Panc1 (cell line): ENCODE measurements at regions not wholly inside any gene's neighbourhood (a gene's known extent, or its start where the extent isn't known, plus 50 kb on each side); places are given as distances from the start of the nearest gene placed in this dataset.

Experiments used
- ATAC-seq: fragments of 200-7000 bp; cut with Tn5 transposase; 2 replicates; pipeline ENCODE4 v1.9.1; 2020; ENCODE audit warnings: mild to moderate bottlenecking, moderate library complexity
- BruUV-seq: library from RNA; stranded (reverse); fragments of 400-500 nt; replicated peaks from 2 replicates; lab custom pipeline; 2021; lab: Mats Ljungman, UMichigan
- CTCF ChIA-PET: fragments of 300-600 bp; sonication (Branson Sonifier 250); formaldehyde crosslinking; loops from one replicate; lab custom pipeline; 2022; ENCODE audit warnings: antibody characterized with exemption; lab: Charles Lee
- POLR2A ChIA-PET: fragments of 300-600 bp; sonication (Branson Sonifier 250); formaldehyde crosslinking; loops from one replicate; lab custom pipeline; 2022; ENCODE audit warnings: antibody characterized with exemption; lab: Charles Lee
- DNase-seq: peaks from one replicate; pipeline ENCODE4 v3.0.0-alpha.2; 2010; ENCODE audit warnings: low read depth, low spot score
- H3K27ac ChIP-seq: 2 replicates; pipeline ENCODE4 v1.5.1; 2011; ENCODE audit warnings: mild to moderate bottlenecking, low read length, inconsistent platforms
- H3K27me3 ChIP-seq: fragments of 200-500 bp; sonication (Bioruptor generic); 2 replicates; pipeline ENCODE4 v1.6.0; 2014; ENCODE audit warnings: low read length, inconsistent platforms; ENCODE audit not compliant: control insufficient read depth, insufficient read depth
- H3K36me3 ChIP-seq: fragments of 200-500 bp; sonication (Bioruptor generic); 2 replicates; pipeline ENCODE4 v1.5.1; 2014; ENCODE audit warnings: inconsistent platforms, mild to moderate bottlenecking, low read length, moderate library complexity; ENCODE audit not compliant: control insufficient read depth, insufficient read depth
- H3K4me1 ChIP-seq: 2 replicates; pipeline ENCODE4 v1.5.1; 2011; ENCODE audit warnings: inconsistent platforms, mild to moderate bottlenecking, low read length, moderate library complexity; ENCODE audit not compliant: control insufficient read depth, insufficient read depth
- H3K4me3 ChIP-seq, 2 experiments: 2 replicates each; pipeline ENCODE4 v1.5.1; 2011 to 2012; ENCODE audit warnings: low read depth in 2 of 2, low read length in 2 of 2, mild to moderate bottlenecking in 2 of 2, inconsistent platforms in 1 of 2, moderate library complexity in 1 of 2
- H3K9me3 ChIP-seq: fragments of 200-500 bp; sonication (Bioruptor generic); 2 replicates; pipeline ENCODE4 v1.5.1; 2014; ENCODE audit warnings: low read depth, mild to moderate bottlenecking, inconsistent platforms, low read length, moderate library complexity; ENCODE audit not compliant: control insufficient read depth, insufficient read depth
- POLR2AphosphoS5 ChIP-seq: IDR thresholded peaks from 2 replicates; pipeline ENCODE4 v1.6.1; 2012; ENCODE audit warnings: mild to moderate bottlenecking, low read depth, low read length, moderate library complexity
- SIN3A ChIP-seq: IDR thresholded peaks from 2 replicates; pipeline ENCODE4 v1.6.1; 2012; ENCODE audit warnings: low read depth, mild to moderate bottlenecking, low read length, moderate library complexity, borderline replicate concordance; ENCODE audit not compliant: insufficient read depth
- TCF7L2 ChIP-seq: IDR thresholded peaks from 2 replicates; pipeline ENCODE4 v1.6.1; 2011; ENCODE audit warnings: mild to moderate bottlenecking, low read depth, low read length, inconsistent platforms
- in situ Hi-C: cut with HindIII; loops from 2 replicates; pipeline ENCODE4 v1.10.0; 2016; ENCODE audit warnings: low sequenced_read_pairs, low pct_unique_long_range_greater_than_20kb
- intact Hi-C: fragments of 100-400 bp; cut with micrococcal nuclease; formaldehyde crosslinking; loops from one replicate; pipeline ENCODE4 v1.10.0; 2022; ENCODE audit not compliant: unreplicated experiment
- TF ChIP-seq, protein P1 (sequence below), 2 experiments: IDR thresholded peaks; 2 replicates each; pipeline ENCODE4 v1.6.1; 2011 to 2012; ENCODE audit warnings: low read depth in 2 of 2, control low read depth in 1 of 2, low read length in 1 of 2, mild to moderate bottlenecking in 1 of 2, moderate library complexity in 1 of 2; ENCODE audit not compliant: insufficient read depth in 1 of 2
- TF ChIP-seq, protein P2 (sequence below): fragments of 450-650 bp; IDR thresholded peaks from 2 replicates; pipeline ENCODE4 v1.5.1; 2017; ENCODE audit warnings: mild to moderate bottlenecking

DNA sequence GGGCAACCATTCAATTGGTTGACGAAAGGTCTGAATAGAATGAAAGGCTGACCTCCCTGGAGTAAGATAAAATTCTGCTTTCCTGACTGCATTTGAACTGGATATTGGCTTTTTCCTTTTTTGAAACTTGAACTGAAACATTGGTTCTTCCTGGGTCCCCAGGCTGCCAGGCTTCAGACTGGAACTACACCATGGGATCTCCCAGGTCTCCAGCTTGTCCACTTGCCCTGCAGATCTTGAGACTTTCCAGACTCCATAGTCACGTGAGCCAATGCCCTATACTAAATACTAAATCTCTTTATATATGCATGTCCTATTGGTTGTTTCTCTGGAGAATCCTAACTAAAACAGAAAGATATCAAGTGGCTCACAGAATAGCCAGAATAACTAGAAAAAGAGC lies 118.7 kb upstream of the KRR1 start:
- TF ChIP-seq POLR2AphosphoS5 (no peak), SIN3A (no peak), TCF7L2 (no peak)
- TF ChIP-seq, protein P1, sequence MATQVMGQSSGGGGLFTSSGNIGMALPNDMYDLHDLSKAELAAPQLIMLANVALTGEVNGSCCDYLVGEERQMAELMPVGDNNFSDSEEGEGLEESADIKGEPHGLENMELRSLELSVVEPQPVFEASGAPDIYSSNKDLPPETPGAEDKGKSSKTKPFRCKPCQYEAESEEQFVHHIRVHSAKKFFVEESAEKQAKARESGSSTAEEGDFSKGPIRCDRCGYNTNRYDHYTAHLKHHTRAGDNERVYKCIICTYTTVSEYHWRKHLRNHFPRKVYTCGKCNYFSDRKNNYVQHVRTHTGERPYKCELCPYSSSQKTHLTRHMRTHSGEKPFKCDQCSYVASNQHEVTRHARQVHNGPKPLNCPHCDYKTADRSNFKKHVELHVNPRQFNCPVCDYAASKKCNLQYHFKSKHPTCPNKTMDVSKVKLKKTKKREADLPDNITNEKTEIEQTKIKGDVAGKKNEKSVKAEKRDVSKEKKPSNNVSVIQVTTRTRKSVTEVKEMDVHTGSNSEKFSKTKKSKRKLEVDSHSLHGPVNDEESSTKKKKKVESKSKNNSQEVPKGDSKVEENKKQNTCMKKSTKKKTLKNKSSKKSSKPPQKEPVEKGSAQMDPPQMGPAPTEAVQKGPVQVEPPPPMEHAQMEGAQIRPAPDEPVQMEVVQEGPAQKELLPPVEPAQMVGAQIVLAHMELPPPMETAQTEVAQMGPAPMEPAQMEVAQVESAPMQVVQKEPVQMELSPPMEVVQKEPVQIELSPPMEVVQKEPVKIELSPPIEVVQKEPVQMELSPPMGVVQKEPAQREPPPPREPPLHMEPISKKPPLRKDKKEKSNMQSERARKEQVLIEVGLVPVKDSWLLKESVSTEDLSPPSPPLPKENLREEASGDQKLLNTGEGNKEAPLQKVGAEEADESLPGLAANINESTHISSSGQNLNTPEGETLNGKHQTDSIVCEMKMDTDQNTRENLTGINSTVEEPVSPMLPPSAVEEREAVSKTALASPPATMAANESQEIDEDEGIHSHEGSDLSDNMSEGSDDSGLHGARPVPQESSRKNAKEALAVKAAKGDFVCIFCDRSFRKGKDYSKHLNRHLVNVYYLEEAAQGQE (IDR thresholded peaks at IDR 0.05; ENCODE audit: insufficient read depth in 1 of 2, low read depth in 2 of 2, low read length in 1 of 2) = no peak
- TF ChIP-seq, protein P2, sequence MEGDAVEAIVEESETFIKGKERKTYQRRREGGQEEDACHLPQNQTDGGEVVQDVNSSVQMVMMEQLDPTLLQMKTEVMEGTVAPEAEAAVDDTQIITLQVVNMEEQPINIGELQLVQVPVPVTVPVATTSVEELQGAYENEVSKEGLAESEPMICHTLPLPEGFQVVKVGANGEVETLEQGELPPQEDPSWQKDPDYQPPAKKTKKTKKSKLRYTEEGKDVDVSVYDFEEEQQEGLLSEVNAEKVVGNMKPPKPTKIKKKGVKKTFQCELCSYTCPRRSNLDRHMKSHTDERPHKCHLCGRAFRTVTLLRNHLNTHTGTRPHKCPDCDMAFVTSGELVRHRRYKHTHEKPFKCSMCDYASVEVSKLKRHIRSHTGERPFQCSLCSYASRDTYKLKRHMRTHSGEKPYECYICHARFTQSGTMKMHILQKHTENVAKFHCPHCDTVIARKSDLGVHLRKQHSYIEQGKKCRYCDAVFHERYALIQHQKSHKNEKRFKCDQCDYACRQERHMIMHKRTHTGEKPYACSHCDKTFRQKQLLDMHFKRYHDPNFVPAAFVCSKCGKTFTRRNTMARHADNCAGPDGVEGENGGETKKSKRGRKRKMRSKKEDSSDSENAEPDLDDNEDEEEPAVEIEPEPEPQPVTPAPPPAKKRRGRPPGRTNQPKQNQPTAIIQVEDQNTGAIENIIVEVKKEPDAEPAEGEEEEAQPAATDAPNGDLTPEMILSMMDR = no peak
- in situ Hi-C loops (no loop called here), intact Hi-C loops (no loop called here)
- peaks cover 20% of the 10 kb centered on the region; the same call in 1 of the 2 replicates for H3K9me3 ChIP-seq
- H3K27ac ChIP-seq = peak overlapping the region; percentile 81; the same call in 1 of the 2 replicates
- DNase-seq = no peak
- H3K36me3 ChIP-seq = no peaks in the 10 kb centered on the region
- no peak overlapping the region for H3K4me3 ChIP-seq
- peaks cover 13% of the 10 kb centered on the region; the same call in 1 of the 2 replicates for H3K4me1 ChIP-seq
- CTCF ChIA-PET = no interaction called here
- no peaks in the 10 kb centered on the region for H3K27me3 ChIP-seq
- POLR2A ChIA-PET = no interaction called here
- no TSS peak for BruUV-seq
- no peak for ATAC-seq

DNA sequence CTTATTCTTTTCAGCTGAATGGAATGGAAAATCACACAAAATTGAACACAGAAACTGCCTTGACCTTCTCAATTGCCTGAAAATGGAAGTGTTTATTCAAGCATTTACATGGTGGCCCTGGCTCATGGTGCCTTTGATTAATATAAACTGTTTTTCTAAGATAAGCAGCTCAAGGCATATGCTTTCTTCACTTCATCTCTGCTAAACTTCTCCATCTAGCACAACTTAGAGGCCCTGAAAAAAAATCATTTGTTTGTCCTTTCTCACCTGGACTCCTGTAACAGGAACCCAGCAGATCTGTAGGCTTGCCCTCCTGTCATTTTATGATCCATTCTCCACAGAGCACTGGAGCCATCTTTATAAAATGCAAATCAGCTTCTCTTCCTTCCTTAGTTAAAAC lies 117.5 kb upstream of the KRR1 start:
- ChIA-PET POLR2A (no interaction called here), CTCF (interaction anchor here (0.6 kb wide), 1 partner anchor 248 kb away, joined by 3 read pairs; no protein-coding TSS in a partner anchor)
- TF ChIP-seq, protein P1 (IDR thresholded peaks at IDR 0.05; ENCODE audit: insufficient read depth in 1 of 2, low read depth in 2 of 2, low read length in 1 of 2) = no peak
- TF ChIP-seq TCF7L2 = peak; percentile 42; the same call in 1 of the 2 replicates
- no peak for TF ChIP-seq POLR2AphosphoS5
- H3K4me3 ChIP-seq = no peak overlapping the region
- in situ Hi-C loops = no loop called here
- peak overlapping the region; percentile 81 for H3K27ac ChIP-seq
- H3K36me3 ChIP-seq = no peaks in the 10 kb centered on the region
- no TSS peak for BruUV-seq
- peak; percentile 60 for ATAC-seq
- H3K9me3 ChIP-seq = peaks cover 20% of the 10 kb centered on the region; the same call in 1 of the 2 replicates
- DNase-seq = no peak
- no peaks in the 10 kb centered on the region for H3K27me3 ChIP-seq
- intact Hi-C loops = loop anchor here (10.0 kb wide), 1 partner anchor 76 kb away; no protein-coding TSS in a partner anchor
- peaks cover 3% of the 10 kb centered on the region; the same call in 1 of the 2 replicates for H3K4me1 ChIP-seq
